ENCODE measurements at regions not wholly inside any gene's neighbourhood (a gene's known extent, or its start where the extent isn't known, plus 50 kb on each side); places are given as distances from the start of the nearest gene placed in this dataset.

DNA sequence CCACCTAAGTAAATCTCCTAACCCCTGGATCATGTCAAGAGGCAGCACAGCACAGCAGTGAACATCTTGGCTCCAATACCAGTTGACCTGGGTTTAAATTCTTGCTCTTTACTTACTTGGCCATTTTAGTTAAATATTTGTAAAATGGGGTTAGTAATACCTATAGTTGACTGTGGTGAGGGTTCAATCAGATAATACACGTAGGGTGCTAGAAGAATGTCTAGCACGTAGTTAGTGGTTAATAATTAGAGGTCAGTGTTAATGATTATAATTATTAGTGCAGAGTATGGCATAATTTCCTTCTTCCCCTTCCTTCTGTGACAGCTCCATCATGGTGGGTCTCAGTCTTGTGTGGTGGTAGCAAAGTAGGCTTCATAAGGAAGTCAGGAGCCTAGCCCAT, 520.8 kb downstream of the INSC start:
- Histone ChIP-seq H3K9me3 (no peaks in the 10 kb centered on the region), H3K27ac (no peak overlapping the region), H3K36me3 (no peaks in the 10 kb centered on the region), H3K4me1 (no peaks in the 10 kb centered on the region), H3K4me3 (no peak overlapping the region), H3K27me3 (no peaks in the 10 kb centered on the region)
- DNase-seq: no peak
- intact Hi-C loops (cut with DNase I; ENCODE audit: low total_unique reads): no loop called here
- TF ChIP-seq POLR2A (IDR thresholded peaks at IDR 0.05): no peak
- TF ChIP-seq, protein P1, sequence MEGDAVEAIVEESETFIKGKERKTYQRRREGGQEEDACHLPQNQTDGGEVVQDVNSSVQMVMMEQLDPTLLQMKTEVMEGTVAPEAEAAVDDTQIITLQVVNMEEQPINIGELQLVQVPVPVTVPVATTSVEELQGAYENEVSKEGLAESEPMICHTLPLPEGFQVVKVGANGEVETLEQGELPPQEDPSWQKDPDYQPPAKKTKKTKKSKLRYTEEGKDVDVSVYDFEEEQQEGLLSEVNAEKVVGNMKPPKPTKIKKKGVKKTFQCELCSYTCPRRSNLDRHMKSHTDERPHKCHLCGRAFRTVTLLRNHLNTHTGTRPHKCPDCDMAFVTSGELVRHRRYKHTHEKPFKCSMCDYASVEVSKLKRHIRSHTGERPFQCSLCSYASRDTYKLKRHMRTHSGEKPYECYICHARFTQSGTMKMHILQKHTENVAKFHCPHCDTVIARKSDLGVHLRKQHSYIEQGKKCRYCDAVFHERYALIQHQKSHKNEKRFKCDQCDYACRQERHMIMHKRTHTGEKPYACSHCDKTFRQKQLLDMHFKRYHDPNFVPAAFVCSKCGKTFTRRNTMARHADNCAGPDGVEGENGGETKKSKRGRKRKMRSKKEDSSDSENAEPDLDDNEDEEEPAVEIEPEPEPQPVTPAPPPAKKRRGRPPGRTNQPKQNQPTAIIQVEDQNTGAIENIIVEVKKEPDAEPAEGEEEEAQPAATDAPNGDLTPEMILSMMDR (IDR thresholded peaks at IDR 0.05): no peak

- intact Hi-C loops (cut with DNase I; ENCODE audit: low total_unique reads): no loop called here
These were observed 521.9 kb downstream of the INSC start for GRCh38 chr11:15636521-15637089.

GRCh38 chr11:15638386-15638787, 523.7 kb downstream of the INSC start:
- intact Hi-C loops (cut with DNase I; ENCODE audit: low total_unique reads): no loop called here

More at GRCh38 chr11:15636521-15637089, 521.9 kb downstream of the INSC start:
- Histone ChIP-seq H3K9me3 (no peaks in the 10 kb centered on the region), H3K4me1 (no peaks in the 10 kb centered on the region), H3K4me3 (no peak overlapping the region), H3K36me3 (no peaks in the 10 kb centered on the region), H3K27me3 (no peaks in the 10 kb centered on the region), H3K27ac (no peak overlapping the region)
- no peak for DNase-seq
- TF ChIP-seq, protein P1 (IDR thresholded peaks at IDR 0.05): no peak

GRCh38 chr11:15640318-15640717, 525.6 kb downstream of the INSC start:
- no peak overlapping the region for H3K27ac ChIP-seq
- no peak overlapping the region for H3K4me3 ChIP-seq
- intact Hi-C loops (cut with DNase I; ENCODE audit: low total_unique reads): no loop called here
- no peaks in the 10 kb centered on the region for H3K4me1 ChIP-seq
- no peak for DNase-seq
- TF ChIP-seq POLR2A (IDR thresholded peaks at IDR 0.05): no peak
- TF ChIP-seq, protein P1 (IDR thresholded peaks at IDR 0.05): no peak
- no peaks in the 10 kb centered on the region for H3K27me3 ChIP-seq
- no peaks in the 10 kb centered on the region for H3K9me3 ChIP-seq
- H3K36me3 ChIP-seq: no peaks in the 10 kb centered on the region

More at GRCh38 chr11:15638386-15638787, 523.7 kb downstream of the INSC start:
- no peaks in the 10 kb centered on the region for H3K9me3 ChIP-seq
- no peak for DNase-seq
- TF ChIP-seq, protein P1 (IDR thresholded peaks at IDR 0.05): no peak
- no peak for TF ChIP-seq POLR2A (IDR thresholded peaks at IDR 0.05)
- no peaks in the 10 kb centered on the region for H3K4me1 ChIP-seq
- H3K4me3 ChIP-seq: no peak overlapping the region
- H3K36me3 ChIP-seq: no peaks in the 10 kb centered on the region
- no peaks in the 10 kb centered on the region for H3K27me3 ChIP-seq
- H3K27ac ChIP-seq: no peak overlapping the region

- no peak overlapping the region for H3K4me3 ChIP-seq
- H3K27me3 ChIP-seq: no peaks in the 10 kb centered on the region
- no peaks in the 10 kb centered on the region for H3K9me3 ChIP-seq
- TF ChIP-seq, protein P1 (IDR thresholded peaks at IDR 0.05): no peak
- no peak for TF ChIP-seq POLR2A (IDR thresholded peaks at IDR 0.05)
- intact Hi-C loops (cut with DNase I; ENCODE audit: low total_unique reads): no loop called here
- no peak overlapping the region for H3K27ac ChIP-seq
- H3K36me3 ChIP-seq: no peaks in the 10 kb centered on the region
- H3K4me1 ChIP-seq: no peaks in the 10 kb centered on the region
- no peak for DNase-seq
These were observed 526.7 kb downstream of the INSC start for GRCh38 chr11:15641271-15642045.

All from uterus (tissue), 3 donors.